HG02973 (cell line): ENCODE measurements at regions not wholly inside any gene's neighbourhood (a gene's known extent, or its start where the extent isn't known, plus 50 kb on each side); places are given as distances from the start of the nearest gene placed in this dataset.
"Not testable (repeated sequence)": the region's sequence is repeated elsewhere in the genome, so short reads cannot be mapped to it uniquely, and the experiment has no call there.

ENCODE experiments used
- ATAC-seq: cut with Tn5 transposase; IDR thresholded peaks from one replicate; pipeline ENCODE4 v1.9.1; 2021; ENCODE audit warnings: moderate library complexity; ENCODE audit not compliant: unreplicated experiment

DNA sequence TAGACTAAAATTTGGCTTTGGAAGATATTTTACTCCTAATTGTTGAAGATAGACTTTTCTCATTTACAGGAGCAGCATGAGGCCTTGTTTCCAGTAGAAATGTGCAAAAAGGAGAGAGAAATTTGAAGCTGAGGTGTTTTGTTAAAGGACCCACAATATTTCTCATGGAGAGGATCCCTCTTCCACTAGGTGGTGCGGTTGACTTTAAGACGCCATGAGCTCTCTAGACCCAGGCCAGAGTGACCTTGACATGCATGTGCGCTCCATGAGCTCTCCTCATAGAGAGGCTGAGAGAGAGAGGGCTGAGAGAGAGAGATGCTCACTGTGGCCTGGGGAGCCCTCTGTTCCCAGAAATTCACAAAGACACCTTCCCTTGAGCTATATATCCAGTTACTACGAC is 861.2 kb upstream of the EYS start:
- ATAC-seq: no peak

DNA sequence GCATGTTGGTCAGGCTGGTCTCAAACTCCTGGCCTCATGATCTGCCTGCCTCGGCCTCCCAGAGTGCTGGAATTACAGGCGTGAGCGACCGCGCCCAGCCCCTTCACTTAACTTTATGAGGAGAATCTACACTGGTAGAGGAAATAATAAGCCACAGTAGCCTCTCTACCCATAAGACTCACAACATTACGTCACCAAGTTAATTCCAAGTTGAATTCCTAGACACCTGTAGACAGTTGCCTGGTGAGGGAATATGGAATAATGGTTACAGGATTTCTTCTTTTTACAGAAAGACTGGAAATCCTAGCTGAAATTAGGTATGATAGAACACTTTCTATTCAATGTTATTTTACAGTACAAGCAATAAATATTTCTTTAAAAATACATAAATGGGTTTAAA is 854.5 kb upstream of the EYS start:
- no peak for ATAC-seq

DNA sequence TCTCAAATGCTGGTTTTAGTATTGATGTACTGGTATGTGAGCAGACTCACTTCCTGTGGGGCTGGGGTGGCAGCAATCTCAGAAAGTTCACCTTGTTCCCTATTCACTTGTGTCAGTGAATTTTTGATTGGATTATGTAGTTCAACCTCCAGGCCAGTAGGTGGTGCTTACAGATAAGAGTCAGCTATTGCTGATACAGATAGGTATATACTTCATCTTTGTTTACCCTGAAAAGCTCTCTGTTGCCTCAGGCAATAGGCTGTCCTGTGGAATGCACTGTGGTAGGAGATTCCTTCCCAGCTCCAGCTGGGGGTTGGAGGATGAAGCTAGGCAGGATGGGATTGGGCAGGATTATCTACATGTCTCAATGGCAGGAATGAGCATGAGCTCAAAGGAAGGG is 851.2 kb upstream of the EYS start:
- ATAC-seq: peak; percentile 54

DNA sequence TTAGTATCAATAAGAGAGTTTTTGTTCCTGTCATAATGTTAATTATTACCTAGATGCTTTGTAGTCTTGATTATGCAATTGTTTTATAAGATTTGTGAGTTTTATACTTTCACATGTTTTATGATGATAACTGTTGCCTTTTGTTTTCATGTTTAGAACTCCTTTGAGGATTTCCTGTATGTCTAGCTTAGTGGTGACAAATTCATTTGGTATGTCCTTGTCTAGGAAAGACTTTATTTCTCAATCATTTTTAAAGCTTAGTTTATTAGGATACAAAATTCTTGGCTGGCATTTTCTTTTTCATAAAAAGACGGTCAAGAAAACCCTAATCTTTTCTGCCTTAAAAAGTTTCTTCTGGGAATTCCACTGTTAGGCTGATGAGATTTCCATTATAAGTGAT is 849.9 kb upstream of the EYS start:
- no peak for ATAC-seq

DNA sequence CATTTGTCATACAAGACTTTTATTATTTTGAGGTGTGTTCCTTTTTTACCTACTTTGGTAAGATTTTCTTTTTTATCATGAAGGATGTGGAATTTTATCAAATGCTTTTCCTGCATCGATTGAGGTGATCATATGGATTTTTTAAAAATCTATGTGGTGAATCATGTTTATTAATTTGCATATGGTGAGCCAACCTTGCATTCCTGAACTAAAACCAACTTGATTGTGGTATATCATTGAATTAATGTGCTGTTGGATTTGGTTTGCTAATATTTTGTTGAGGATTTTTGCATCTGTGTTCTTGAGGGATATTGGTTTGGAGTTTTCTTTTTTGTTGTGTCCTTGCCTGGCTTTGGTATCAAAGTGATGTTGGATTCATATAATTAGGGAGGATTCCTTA is 848.1 kb upstream of the EYS start:
- ATAC-seq: no peak

DNA sequence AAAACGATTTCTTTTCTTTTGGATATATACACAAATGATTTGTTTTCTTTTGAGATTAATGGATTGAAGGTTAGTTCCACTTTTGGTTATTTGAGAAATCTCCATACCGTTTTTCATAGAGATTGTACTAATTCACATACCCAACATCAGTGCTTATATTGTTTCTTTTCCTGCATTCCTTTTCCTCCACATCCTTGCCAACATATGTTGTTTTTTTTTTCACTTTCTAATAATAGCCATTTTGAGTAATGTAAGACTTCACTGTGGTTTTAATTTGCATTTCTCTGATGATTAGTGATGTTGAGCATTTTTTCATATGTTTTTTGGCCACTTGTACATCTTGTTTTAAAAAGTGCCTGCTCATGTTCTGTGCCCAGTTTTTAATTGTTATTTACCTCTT is 846.4 kb upstream of the EYS start:
- ATAC-seq: no peak

DNA sequence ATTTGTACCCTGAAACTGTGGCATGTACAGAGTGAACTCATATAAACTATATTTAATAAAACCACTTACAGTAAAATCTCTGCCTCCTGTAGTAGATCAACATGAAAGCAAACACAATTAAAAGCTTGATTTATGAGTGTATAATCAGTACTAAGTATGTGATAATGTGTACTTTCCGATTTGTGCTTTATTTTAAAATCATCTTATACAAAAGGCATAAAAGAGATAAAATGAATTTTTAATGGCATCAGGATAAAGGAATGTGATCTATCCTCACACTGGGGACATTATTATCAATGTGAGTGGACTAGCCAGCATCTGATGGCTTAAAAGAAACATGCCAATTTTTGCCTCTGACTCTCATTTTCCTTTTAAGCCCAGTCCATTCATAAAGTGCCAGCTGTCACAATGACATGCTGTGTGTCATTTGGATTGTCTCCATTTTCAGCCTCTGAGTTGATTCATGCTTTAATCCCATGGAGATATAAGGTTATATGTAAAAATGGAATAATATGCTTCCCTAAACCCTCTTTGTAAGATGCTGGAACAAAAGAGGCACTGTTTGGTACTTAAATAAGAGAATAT is 831.6 kb upstream of the EYS start:
- ATAC-seq: no peak

DNA sequence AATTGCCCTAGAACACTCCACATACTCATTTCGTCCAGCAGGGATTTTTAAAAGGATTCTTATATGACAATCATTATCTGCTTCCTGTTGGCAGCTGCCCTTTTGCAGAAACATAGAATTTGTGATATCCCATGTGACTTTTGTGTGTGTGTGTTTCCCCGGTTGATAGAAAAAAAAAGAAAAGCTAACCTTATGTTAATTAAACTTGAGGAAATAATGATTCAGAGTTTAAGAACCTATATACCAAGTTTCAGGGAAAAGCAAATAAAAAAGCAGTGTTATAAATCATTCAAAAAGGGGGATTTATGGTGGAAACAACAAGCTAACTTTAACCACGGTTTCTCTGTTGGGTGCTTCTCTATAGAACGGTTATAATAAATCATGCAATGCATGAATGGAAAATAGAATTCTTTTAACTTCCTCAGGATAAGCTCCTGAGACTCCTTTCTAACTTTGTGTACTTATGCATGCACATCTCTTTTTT is 826.9 kb upstream of the EYS start:
- ATAC-seq: no peak

DNA sequence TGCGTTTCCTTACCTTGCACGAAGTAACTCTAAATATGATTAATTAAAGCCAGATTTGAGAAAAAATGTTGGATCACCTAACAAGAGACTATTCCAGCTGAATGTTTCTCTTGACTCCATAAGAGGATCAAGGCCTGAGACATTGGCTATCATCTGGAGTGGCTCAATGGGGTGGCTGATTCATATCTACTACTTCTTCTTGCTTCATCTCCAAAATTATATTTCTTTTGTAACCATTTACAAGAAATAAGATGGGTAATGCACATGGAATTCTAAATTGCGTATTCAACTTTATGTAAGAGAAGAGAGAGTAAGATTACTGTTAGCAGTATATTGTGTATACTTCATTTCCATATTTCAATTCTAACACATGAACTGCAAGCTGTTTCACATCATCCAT is 819.0 kb upstream of the EYS start:
- no peak for ATAC-seq

DNA sequence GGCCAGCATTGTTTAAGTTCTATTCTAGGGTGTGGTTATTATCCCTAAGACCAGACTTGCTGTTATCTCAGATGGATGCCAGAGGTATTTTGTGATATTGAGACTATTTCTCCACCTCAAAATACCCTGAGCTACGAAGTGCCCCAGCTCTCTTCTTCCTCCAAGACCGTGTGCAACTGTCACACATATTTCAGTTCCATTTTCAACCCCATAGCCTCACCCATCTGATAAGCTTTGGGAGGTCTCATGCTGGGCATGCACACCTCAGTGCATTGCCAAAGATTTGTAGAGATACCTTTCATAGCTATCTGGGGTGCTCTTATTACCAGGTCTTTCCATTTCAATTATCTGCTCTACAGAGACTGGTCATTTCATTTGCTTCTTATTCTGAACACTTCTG is 815.8 kb upstream of the EYS start:
- no peak for ATAC-seq

DNA sequence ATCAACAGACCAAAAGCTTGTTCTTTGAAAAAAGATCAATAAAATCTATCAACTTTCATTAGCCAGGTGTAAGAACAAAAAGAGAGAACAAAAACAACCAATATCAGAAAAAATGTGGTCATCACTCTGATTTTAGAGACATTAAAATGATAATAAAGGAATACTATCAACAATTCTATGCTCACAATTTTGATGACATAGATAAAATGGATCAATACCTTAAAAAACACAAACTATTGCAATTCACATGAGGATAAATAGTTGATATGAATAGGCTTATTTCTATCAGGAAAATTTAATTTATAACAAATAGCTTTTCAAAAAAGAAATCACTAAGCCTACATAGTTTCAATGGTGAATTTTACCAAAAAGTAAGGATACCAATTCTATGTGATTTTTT is 809.4 kb upstream of the EYS start:
- ATAC-seq: no peak

DNA sequence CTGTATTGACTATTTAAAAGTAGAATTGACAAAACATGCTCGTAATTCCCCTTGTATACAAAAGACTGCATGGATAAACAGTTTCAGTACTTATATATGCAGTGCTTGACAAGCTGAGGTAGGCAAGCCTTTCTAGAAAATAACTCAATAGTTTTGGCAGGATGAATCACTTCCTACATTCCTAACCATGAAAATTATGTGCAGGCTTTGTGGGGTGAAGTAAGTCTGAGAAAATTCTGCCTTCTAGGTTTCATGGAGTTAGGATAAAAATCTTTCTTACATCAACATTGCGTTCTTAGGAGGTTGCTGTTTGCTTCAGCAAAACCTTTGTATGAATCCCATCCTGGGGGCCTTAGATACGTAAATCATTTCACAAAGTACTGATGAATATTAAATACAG is 801.4 kb upstream of the EYS start:
- ATAC-seq: no peak

DNA sequence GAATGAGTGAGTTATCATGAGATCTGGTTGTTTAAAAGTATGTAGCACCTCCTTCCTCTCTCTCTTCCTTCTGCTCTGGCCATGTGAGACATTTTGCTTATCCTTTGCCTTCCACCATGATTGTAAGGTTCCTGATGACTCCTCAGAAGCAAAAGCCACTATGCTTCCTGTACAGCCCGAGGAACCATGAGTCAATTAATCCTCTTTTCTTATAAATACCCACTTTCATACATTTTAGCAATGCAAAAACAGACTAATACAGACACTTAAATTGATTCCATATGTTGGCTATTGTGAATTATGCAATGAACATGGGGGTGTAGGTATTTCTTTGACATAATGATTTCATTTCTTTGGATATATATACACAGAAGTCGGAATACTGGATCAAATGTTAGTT is 792.8 kb upstream of the EYS start:
- ATAC-seq: no peak

DNA sequence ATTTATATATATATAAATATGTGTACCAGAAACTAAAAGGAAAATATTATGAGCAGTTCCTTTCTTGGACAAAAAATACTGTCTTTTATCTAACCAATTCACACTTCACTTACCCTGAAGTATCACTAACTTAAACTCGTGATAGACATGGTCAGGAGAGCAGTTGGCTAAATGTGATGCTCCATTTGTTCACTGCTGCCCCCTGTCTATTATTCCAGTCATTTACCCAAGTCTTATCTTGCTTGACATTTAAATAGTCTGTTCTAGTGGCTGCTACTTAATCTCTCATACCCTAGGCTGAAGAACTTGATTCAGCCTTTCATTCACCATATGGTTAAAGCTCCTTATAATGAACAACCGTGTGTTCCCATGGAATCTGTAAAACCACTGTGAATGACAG is 789.6 kb upstream of the EYS start:
- ATAC-seq: no peak

DNA sequence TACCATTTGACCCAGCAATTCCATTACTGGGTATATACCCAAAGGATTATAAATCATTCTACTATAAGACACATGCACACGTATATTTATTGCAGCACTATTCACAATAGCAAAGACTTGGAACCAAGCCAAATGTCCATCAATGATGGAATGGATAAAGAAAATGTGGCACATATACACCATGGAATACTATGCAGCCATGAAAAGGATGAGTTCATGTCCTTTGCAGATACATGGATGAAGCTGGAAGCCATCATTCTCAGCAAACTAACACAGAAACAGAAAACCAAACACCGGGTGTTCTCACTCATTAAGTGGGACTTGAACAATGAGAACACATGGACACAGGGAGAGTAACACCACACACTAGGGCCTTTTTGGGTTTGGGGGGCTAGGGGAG is 787.6 kb upstream of the EYS start:
- not testable (repeated sequence) for ATAC-seq

DNA sequence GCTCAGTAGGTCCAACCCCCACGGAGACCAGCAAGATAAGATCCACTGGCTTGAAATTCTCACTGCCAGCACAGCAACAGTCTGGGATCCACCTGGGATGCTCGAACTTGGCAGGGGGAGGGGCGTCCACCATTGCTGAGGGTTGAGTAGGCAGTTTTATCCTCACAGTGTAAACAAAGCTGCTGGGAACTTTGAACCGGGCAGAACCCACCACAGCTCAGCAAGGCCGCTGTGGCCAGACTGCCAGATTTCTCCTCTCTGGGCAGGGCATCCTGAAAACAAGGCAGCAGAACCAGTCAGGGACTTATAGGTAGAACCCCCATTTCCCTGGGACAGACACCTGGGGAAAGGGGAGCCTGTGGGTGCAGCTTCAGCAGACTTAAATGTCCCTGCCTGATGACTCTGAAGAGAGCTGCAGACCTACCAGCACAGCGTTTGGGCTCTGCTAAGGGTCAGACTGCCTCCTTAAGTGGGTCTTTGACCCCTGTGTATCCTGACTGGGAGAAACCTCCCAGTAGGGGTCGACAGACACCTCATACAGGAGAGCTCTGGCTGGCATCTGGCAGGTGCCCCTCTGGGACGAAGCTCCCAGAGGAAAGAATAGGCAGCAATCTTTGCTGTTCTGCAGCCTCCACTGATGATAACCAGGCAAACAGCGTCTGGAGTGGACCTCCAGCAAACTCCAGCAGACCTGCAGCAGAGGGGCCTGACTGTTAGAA is 782.4 kb upstream of the EYS start:
- ATAC-seq: no peak

DNA sequence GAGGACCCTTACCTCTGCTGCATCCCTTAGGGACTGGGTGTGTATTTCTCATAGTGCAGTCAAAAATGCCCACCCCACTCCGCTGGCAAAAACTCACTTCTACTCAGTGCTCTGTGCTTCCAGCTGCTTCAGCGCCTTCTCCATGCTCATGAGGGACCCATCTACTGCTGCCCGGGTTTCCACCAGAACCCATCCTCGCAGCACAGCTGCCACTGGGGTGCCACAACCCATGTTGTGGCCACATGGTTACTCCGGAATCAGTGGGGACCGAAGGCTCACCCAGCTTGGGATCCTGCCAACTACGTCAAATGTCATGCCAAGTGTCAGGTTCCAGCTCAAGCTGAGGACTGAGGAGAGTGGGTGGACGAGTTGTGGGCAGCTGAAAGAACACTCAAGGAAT is 774.2 kb upstream of the EYS start:
- no peak for ATAC-seq

DNA sequence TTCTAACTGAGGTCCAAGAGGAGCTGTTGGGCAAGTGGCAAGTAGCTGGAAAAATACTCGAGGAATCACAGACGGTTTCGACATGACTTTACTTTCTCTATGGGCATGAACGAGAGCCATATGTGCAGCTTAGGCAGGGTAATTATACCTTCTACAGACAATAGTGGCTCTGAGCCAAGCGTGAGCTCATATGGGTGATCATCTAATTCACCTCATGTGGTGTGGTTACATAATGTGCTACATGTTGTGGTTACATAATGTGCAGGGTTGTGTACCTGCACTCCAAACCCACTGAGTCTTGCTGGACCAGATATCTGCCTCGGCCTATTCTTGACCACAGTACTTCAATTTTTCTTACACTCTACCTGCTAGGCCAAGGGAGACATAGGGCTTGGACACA is 771.7 kb upstream of the EYS start:
- no peak for ATAC-seq

DNA sequence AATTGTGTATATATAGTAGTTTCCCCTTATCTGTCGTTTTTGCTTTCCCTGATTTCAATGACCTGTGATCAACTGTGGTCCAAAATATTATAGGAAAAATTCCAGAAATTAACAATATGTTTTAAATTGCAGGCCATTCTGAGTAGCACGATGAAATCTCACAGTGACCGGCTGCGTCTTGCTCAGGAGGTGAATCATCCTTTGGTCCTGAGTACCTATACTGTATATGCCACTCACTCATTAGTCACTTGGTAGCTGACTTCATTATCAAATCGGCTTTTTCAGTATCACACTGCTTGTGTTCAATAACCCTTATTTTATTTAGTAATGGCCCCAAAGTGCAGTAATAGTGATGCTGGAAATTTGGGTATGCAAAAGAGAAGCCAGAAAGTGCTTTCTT is 728.3 kb upstream of the EYS start:
- ATAC-seq: no peak

DNA sequence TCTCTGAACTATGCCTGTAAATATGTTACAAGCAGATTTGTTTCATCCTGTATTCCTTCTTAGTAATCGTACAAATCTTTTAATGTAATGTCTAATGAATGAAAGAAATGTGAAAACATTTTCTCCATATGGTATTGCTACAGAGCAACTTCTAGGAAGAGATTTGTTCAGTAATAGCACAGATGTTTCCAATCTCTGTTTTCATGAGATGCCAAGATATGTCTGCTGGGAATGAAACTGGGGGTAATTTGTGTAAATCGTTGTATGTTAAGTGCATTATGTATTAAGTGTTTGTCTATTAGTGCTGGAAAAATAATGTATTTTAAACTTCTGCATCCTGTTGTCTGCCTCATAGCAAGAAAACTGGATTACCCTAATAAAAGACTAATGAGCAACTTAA is 722.2 kb upstream of the EYS start:
- ATAC-seq: no peak

DNA sequence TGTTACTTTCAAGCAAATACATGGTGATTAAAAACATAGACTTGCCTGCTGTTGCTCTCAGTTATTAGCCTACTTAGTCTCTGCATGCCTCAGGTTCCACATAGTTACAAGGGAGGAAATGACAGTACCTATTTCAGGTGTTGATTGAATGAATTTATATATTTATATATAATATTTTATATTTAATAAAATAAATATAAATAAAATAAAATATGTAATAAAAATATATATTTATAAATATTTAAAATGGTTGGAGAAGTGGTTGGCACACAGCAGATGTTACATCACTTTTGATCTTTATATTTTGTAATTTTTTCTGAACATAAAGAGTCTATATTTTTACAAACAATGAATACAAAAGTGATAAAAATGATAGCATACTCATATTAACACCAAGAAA is 716.0 kb upstream of the EYS start:
- no peak for ATAC-seq

DNA sequence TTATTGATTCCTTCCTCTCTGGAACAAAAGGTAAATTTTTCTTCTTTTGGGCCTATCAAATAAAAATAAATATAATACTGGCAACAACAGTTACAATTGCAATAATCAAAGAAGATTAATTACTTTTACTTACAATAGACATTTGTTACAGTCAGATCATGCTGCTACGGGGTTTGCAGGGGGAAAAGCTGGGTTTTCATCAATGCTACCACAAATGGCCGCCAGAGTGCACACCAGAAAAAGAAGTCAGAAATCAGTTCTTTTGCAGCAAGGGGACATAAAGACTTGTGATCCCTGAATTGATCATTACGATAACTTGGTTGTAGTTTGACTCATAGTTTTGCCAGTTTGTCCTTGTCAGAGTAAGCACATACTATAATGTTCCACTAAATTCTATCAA is 714.5 kb upstream of the EYS start:
- ATAC-seq: no peak

DNA sequence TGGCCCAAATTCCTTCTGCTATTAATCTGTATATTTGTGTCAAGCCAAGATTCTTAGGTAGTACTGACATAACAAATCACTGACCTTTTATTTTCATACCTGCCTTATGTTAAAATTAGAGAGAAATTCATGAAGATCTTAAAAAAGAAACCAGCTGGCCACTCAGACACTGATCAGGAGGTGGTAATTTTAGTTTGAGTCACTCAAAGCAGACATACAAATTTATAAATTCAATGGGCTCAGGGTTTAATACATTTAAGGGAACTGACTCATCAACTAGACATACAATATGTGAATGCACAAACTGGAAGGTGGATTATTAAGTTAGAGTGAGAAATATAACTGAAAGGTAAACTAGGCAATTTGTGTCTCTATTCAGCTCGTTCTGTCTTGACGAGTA is 711.9 kb upstream of the EYS start:
- ATAC-seq: no peak
